GM19025 (cell line): ENCODE measurements at regions not wholly inside any gene's neighbourhood (a gene's known extent, or its start where the extent isn't known, plus 50 kb on each side); places are given as distances from the start of the nearest gene placed in this dataset.
"Not testable (repeated sequence)": the region's sequence is repeated elsewhere in the genome, so short reads cannot be mapped to it uniquely, and the experiment has no call there.

Source experiments
- ATAC-seq: cut with Tn5 transposase; IDR thresholded peaks from one replicate; pipeline ENCODE4 v1.9.1; 2021; ENCODE audit warnings: mild to moderate bottlenecking, low read depth, moderate library complexity; ENCODE audit not compliant: unreplicated experiment

DNA sequence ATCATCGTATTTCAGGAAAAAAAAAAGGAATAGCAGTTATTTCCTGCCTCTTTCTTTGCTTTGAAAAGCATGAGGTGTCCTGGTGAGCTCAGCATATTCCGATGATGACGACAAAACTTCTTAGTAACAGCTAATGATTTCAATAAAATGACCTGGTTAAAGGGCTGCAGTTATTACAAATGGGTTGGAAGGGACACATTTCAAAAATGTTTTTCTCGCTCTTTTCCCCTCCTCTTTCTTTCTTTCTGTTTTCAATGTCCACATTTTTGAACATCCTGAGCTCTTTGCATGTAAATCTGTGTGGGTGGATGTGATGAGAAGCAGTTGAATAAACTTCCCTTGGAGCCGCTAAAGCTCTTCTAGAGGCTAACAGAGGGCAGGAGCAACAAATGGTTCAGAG, 186.8 kb upstream of the SLC27A6 start:
- ATAC-seq = no peak

DNA sequence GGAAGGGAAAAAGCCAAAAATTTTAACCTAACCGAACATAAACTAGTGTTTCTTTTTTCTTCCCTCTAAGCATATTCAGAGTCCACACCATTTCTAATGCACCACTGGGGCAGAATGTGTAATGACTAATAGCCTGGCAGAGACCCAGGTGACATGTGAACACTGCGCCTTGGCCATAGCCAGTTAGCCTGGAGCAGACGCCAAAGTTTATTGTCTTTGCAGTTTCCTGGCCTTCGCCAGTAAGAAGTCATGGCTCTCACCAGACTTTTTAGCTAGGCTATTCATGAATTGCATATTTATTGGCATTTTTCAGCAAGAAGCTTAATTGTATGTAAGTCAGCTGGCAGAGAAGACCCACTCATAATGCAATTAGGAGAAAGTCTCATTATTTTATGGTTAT, 182.8 kb upstream of the SLC27A6 start:
- ATAC-seq = no peak

DNA sequence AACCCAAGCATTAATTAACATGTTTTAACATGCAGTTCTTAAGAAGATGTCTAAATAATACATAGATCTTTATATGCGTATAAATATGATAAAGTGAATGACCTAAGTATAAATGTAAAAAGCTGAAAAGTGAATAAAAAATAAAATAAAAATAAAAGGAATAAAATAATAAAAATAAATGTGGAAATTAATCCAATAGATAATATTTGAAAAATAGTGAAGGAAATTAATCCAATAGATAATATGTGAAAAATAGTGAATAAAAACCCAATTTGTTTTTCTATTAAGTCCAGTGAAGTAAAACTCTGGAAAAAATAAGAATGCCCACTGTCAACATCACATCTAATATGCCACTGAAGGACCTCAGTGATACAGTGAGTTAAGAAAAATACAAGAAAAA, 180.6 kb upstream of the SLC27A6 start:
- no peak for ATAC-seq

DNA sequence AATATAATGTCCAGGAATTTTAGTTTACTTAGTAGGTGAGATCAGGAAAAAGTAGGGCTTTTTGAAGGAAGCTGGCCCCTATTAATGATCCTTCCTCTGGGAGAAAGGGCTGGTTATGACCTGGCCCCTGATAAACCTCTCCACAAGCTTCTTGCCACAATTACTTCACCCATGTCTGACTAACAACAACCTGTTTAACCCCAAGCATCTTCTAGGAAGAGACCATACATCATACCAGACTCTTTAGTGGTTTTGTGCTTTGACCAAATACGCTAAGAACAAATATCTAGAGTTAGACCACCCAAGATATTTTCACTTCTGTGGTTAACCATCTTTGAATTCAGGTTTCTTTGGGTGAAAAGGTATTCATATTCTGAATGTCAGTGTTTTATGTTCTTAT, 174.0 kb upstream of the SLC27A6 start:
- no peak for ATAC-seq

DNA sequence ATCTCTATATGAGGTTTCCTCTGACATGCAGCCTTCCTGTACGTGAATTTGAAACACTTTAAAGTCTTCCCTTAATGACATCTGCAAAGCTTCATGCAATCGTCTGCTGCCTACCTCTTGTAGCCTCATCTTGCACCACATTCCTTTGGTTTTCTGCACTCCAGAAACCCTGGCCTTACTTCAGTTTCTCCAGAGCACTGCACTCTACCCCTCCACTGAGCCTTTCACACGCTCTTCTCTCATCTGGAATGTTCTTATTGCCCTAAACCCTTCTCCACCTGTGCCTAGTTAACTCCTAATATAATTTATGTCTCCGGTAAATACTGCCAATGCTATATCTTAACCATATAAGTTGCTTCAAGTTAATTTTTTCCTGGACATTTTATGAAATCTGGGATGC, 168.8 kb upstream of the SLC27A6 start:
- no peak for ATAC-seq

DNA sequence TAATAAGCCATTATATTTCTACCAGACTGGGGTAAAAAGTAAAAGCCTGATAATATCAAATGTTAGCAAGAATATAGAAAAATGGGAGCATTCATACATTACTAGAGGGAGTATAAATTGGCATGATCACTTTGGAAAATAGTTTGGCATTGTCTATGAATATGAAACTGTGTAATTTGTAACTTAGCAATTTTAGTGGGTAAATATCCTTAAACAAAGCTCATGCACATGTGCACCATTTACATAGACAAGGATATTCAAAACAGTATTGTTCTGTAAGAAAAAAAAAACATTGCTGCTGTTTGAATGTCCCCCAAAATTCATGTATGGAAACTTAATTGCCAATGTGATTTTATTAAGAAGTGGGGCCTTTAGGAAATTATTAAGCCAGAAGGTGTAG, 166.4 kb upstream of the SLC27A6 start:
- no peak for ATAC-seq

DNA sequence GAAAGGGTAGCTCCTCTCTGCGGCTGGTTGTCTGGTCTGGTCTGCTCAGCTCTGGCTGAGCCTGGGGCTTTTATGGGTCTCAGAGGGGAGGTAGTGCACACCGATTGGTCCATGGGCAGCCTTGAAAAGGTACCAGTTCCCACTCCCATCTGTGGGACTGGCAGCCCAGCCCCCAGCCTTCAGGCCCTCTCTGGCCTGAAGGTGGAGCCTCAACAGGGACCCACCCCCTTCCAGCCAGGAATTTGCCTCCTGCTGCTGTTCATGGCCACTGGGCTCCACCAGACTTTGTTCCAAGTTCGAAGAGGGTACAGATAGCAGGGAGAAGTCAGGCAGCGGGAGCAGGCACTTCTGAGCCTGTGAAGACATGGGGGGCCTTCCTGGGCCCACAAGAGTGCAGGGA, 165.3 kb upstream of the SLC27A6 start:
- ATAC-seq = no peak

DNA sequence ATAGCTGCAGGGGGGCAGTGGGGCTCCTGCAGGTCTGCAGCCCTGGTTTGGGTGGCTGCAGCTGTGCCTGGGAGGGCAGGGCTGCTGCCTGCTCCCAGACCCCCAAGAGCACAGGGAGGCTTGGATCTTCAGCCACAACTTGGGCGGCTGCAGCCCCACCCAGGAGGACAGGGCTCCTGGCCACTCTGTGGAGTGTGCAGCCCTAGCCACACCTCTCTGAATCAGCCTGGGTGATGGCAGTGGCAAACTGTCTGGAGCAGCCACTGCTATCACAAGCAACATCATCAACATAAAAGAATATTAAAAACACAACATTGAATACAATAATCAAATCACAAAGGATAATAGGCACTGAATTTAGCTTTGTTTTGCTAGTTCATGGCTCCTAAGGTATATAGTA, 164.9 kb upstream of the SLC27A6 start:
- no peak for ATAC-seq

DNA sequence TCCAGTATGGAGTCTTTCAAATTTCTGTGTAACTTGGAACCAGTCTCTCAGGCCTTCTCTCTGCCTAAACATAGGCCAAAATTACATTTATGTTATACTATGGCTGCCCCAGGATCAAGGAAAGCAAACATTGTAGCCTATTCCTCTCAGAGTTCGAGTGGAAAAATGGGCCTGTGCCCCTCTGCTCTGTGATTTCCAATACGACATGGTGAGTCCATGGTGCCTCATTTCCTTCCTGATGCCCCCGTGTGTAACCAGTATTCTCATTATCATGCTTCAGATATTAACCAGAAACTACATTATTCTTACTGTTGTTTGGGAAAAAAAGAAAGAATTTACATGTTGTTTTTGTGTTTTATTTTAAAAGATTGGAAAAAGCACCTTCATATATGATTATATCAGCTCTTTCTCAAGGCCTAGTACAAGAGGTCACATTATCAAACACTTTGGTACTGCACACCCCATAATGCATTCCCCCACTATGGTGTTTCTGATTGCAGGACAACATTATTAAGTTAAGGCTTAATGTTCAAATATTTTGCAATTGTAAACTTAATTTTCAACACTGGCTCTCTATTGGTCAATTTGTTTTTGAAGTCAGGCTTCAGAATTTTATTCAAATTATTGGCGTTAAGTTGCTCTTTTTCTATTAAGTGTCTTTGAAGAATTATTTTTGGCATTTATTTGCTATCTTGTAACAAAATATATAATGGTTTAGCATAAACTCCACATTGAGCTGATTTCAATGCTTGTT, 151.8 kb upstream of the SLC27A6 start:
- no peak for ATAC-seq

DNA sequence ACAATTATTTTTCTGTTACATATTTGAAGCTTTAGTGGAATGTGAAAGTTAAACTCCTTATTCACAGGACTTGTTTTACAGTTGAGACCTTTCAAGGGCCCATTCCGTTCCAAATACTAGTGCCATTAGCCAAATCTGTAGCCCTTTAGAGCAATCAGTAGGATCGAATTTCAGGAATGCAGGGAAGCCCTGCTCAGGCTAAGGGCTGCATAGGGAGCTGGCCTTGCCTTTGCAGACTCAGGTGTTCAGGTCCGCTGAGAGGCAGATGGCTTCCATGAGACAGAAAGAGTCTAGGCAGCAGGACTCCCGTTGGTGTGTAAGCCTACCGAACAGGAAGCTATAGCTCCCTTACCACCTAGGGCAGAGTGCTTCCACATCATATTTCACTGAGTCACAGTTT, 150.1 kb upstream of the SLC27A6 start:
- no peak for ATAC-seq

DNA sequence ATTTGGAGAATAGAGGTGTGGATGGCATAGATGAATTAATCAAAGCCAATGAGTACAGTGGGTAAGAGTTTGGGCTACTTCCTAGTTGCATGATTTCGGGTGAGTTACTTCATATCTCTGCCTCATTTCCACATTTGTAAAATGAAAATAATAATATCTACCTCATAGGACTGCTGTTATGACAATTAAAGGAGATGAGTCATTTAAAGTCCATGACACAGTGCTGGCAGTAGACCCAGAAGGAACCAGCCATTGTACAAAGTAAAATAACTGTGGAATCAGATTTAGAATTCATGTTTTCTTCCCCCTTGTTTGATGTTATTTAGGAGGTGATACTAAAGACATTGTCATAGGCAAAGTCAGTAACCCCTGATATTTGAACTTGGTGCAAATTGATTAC, 139.5 kb upstream of the SLC27A6 start:
- no peak for ATAC-seq

DNA sequence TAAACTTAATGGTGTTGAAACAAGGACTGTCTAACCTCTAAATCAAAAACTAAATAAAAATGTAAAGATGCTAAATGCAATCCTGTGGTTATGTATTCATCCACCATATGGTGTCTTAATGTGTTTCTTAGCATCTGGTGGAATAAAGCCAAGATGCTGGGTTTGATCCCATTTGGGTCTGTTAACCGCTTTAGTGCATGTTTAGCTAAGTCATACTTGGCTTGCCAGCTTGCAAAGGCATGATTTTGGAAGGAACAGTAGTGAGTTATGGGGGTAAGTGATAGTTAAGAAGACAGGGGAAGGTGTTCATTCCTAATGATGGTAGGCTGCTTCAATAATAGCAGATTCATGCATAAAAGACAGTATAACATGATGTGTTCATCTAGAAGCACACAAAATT, 139.0 kb upstream of the SLC27A6 start:
- no peak for ATAC-seq

DNA sequence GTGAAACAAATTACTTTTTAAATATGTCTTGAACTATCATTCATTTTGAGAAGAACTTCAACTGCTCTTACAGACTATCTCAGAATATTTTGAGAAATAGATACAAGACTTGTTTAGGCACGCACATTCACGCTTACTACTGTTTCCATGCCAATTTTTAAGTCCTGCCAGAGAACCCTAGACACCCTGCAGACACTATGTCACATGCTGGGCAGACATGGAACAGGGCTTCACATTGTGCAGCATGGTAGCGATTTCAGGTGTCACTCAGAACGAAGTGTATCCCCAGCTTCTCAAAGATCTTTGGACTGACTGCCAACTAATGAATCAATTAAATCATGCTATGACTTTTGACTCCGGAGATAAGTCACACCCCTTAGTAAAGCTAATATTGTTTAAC, 128.7 kb upstream of the SLC27A6 start:
- no peak for ATAC-seq

DNA sequence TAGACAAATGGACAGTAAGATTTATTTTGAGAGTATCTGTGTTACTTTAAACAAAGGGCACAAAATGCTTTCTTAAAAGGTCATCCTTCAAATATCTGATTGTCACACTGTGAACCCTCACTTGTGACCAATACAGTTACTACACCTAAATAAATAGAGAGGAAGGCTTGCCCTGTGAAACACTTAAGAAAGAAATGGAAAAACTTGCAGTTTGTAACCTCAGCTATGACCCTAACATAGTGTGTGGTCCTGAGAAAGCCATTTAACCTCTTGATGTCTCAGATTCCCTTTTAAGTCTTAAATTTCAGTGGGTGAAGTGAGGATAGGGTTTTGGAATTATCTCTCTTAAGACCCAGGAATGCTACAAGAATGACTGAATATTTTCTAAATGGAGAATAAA, 126.7 kb upstream of the SLC27A6 start:
- no peak for ATAC-seq

DNA sequence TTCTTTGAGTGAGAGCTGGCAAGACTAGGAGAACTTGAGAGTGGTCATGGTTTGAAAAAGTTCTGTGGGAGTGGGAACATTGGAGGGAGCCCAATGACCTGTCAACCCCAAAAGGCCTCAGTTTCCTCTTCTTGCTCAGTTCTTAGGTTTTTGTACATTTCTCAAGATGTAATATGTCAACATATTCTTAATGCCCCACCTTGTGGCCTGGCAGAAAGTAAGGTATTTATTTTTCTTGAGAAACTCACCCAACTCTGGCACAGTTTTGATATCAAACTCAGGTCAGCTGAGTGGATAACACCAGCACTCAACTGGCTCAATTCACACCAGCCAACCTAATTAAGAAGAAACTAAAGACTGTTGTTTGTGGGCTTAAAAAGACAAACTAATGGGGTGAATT, 123.0 kb upstream of the SLC27A6 start:
- no peak for ATAC-seq

DNA sequence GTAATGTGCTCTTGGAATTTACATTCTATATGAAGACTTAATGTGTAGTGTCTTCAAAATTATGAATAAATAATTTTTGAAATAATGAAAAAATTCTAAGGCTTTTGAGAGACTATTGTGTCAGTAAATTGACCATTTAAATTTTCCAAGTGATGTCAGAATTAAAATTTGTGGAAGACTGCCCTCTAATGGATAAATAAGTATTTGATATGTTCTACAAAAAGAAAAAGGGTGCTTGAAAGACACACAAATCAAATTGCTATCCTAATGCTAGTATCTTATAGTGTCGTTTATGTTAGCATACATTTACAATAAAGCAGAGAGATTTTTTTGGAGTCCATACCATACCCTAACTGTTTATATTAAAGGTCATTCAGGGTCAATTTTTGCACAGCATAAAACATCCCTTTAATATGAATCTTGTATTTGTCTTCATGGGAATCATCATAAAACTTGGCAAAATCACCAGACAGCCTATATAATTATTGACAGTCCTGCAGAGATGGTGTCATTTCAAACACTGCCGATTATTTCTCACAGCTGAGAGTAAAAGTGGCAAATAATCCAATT, 120.8 kb upstream of the SLC27A6 start:
- no peak for ATAC-seq

DNA sequence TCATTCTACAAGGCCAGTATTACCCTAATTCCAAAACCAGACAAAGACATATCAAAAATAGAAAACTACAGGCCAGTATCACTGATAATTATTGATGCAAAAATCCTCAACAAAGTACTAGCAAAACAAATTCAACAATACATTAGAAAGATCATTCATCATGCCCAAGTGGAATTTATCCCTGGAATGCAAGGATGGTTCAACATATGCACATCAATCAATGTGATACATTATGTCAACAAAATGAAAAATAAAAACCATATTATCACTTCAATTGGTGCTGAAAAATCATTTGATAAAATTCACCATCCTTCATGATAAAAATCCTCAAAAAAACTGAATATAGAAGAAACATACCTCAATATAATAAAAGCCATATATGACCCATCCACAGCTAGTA, 115.2 kb upstream of the SLC27A6 start:
- ATAC-seq = no peak

DNA sequence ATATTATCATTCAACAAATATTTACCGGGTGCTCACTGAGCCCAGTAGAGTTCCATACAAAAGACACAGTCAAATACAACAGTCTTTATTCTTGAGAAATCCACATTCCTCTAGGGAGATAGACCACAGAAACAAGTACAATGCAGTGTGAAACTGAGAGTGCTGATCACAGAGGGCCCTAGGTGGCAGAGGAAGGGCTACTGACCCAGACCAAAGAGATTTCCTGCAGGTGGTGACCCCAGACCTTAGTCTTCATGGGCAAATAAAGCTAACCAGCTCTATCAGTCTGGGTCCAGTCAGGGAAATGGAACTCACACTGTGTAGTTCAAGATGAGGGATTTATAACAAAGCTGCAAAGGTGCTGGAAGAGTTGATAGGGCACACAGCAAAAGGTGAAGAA, 110.4 kb upstream of the SLC27A6 start:
- ATAC-seq = no peak

DNA sequence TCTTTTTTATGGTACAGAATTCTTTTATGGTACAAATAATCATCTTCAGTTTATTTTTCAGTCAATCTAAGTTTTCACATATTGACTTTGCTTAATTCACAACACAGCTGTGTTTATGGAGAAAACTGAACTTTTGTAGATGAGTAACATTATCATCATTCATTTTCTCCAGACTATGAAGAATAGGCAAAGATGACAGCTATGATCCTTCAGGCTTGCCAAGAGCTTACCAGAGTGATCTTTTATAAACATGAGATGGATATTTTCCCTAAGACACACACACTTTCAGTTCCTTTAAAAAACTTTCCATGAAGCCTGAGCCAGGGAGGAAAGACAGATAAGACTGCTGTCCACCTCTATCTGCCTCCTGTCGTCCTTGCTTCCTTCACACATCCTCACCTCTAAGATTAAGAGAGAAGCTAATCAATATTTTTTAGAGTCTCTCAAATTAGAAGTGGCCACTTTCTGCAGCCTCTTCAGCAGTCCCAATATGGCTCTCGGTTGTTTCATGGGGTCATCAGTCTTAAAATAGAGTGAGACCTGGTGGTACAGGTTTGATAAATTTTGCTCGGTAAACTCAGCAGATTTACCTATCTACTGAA, 108.1 kb upstream of the SLC27A6 start:
- no peak for ATAC-seq

DNA sequence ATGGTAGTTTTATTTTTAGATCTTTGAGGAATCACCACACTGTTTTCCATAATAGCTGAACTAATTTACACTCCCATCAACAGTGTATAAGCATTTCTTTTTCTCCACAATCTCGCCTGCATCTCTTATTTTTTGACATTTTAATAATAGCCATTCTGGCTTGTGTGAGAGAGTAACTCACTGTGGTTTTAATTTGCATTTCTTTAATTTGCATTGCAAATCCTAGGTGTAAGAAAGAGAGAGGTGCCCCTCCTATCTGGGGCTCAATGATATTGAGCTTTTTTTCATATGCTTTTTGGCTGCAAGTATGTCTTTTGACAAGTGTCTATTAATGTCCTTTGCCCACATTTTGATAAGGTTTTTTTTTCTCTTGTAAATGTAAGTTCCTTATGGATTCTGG, 106.3 kb upstream of the SLC27A6 start:
- ATAC-seq = no peak

DNA sequence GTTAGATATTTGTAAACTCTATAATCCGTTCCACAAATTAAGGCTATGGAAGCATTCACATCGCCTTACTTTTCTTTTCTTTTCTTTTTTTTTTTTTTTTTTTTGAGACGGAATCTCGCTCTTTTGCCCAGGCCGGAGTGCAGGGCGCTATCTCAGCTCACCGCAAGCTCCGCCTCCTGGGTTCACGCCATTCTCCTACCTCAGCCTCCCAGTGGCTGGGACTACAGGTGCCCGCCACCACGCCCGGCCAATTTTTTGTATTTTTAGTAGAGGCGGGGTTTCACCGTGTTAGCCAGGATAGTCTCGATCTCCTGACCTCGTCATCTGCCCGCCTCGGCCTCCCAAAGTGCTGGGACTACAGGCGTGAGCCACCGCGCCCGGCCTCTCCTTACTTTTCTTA, 104.1 kb upstream of the SLC27A6 start:
- ATAC-seq = not testable (repeated sequence)

DNA sequence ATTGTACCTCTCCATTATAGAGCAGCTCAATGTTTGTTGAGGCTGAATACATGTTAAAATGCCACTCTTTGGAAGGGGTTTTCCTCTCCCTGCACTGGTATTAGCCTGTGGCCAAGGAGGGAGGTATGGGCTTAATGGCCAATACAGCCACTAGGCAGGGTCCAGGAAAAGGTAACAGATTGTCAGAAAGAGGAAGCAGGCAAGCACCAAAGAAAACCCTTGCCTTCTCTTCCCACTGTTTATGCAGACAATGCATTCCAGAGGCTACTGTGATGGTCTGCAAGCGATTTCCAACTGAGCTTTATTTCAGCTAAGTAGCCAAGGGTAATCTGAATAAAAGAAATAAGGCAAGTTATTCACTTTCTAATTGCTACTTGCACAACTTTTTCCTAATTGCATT, 95.3 kb upstream of the SLC27A6 start:
- ATAC-seq = no peak
